SK-N-SH (cell line): ENCODE measurements at regions not wholly inside any gene's neighbourhood (a gene's known extent, or its start where the extent isn't known, plus 50 kb on each side); places are given as distances from the start of the nearest gene placed in this dataset.

Experiments used
- CTCF ChIA-PET: fragments of 300-600, 350-600 bp; formaldehyde crosslinking; extraction: SDS; loops from one replicate; lab custom pipeline; 2021; lab: Yijun Ruan, JAX
- POLR2A ChIA-PET: fragments of 350-600 bp; sonication (Branson Sonifier 250); formaldehyde crosslinking; extraction: SDS; loops from one replicate; lab custom pipeline; 2020; ENCODE audit warnings: antibody characterized with exemption, inconsistent platforms; lab: Yijun Ruan, JAX
- DNase-seq: peaks from one replicate; pipeline ENCODE4 v3.0.0; 2012
- H2AFZ ChIP-seq: fragments of 200-600 bp; sonication (generic); 2 replicates; pipeline ENCODE4 v1.8.1; 2016; ENCODE audit warnings: antibody characterized with exemption, mild to moderate bottlenecking, low read depth
- H3F3A ChIP-seq: fragments of 200-600 bp; sonication (generic); replicated peaks from 2 replicates; pipeline ENCODE3; 2016; ENCODE audit warnings: antibody characterized with exemption, mild to moderate bottlenecking; ENCODE audit not compliant: insufficient read depth
- H3K27ac ChIP-seq, 2 experiments: fragments of 200-500 bp in 1 of 2; fragments of 200-600 bp in 1 of 2; sonication (Bioruptor generic) in 1 of 2; sonication (generic), shearing (Covaris generic) in 1 of 2; 2 replicates each; pipeline versions ENCODE4 v1.5.1 to v1.6.1; 2014 to 2016; ENCODE audit warnings: low read depth in 2 of 2, inconsistent platforms in 1 of 2, low read length in 1 of 2, mild to moderate bottlenecking in 1 of 2, mixed read lengths in 1 of 2
- H3K27me3 ChIP-seq: fragments of 200-600 bp; sonication (generic), shearing (Covaris generic); 2 replicates; pipeline ENCODE4 v1.6.1; 2016; ENCODE audit warnings: mixed run types; ENCODE audit not compliant: insufficient read depth
- H3K36me3 ChIP-seq, 2 experiments: fragments of 200-500 bp in 1 of 2; fragments of 200-600 bp in 1 of 2; sonication (Bioruptor generic) in 1 of 2; sonication (generic) in 1 of 2; replicated peaks in 1 of 2; 2 replicates each; pipeline versions ENCODE3 to v1.5.1; 2014 to 2016; ENCODE audit warnings: low read length in 1 of 2, mild to moderate bottlenecking in 1 of 2; ENCODE audit not compliant: insufficient read depth in 2 of 2, control insufficient read depth in 1 of 2
- H3K4me1 ChIP-seq, 2 experiments: fragments of 200-500 bp in 1 of 2; fragments of 200-600 bp in 1 of 2; sonication (Bioruptor generic) in 1 of 2; sonication (generic), shearing (Covaris generic) in 1 of 2; 2 replicates each; pipeline versions ENCODE4 v1.5.1 to v1.6.1; 2014 to 2016; ENCODE audit warnings: low read depth in 1 of 2, low read length in 1 of 2, mixed run types in 1 of 2; ENCODE audit not compliant: insufficient read depth in 2 of 2, control insufficient read depth in 1 of 2
- H3K4me2 ChIP-seq: fragments of 200-600 bp; sonication (generic), shearing (Covaris generic); 2 replicates; pipeline ENCODE4 v1.6.1; 2017; ENCODE audit warnings: mixed run types
- H3K4me3 ChIP-seq, 2 experiments: fragments of 200-500 bp in 1 of 2; fragments of 200-600 bp in 1 of 2; sonication (Bioruptor generic) in 1 of 2; sonication (generic), shearing (Covaris generic) in 1 of 2; 2 replicates each; pipeline versions ENCODE4 v1.5.1 to v1.8.1; 2014 to 2016; ENCODE audit warnings: low read depth in 2 of 2, inconsistent platforms in 1 of 2, low read length in 1 of 2, mild to moderate bottlenecking in 1 of 2, mixed read lengths in 1 of 2, moderate library complexity in 1 of 2
- H3K79me2 ChIP-seq: fragments of 200-600 bp; sonication (generic); 2 replicates; pipeline ENCODE4 v1.8.1; 2017; ENCODE audit warnings: mild to moderate bottlenecking; ENCODE audit not compliant: insufficient read depth
- H3K9ac ChIP-seq: fragments of 200-600 bp; sonication (generic); 2 replicates; pipeline ENCODE4 v1.6.1; 2017; ENCODE audit warnings: mixed run types
- H3K9me2 ChIP-seq: fragments of 200-600 bp; sonication (generic); 2 replicates; pipeline ENCODE4 v1.6.1; 2017; ENCODE audit warnings: mixed run types
- H3K9me3 ChIP-seq: fragments of 200-600 bp; sonication (generic); 2 replicates; pipeline ENCODE4 v1.6.1; 2017; ENCODE audit warnings: mixed run types, mild to moderate bottlenecking, moderate library complexity
- H4K20me1 ChIP-seq: fragments of 200-600 bp; sonication (generic); 2 replicates; pipeline ENCODE4 v1.6.1; 2017; ENCODE audit warnings: mild to moderate bottlenecking, mixed run types; ENCODE audit not compliant: insufficient read depth
- POLR2AphosphoS5 ChIP-seq: IDR thresholded peaks from 2 replicates; pipeline ENCODE4 v1.6.1; 2012; ENCODE audit warnings: low read depth, low read length
- RFX5 ChIP-seq: IDR thresholded peaks from 2 replicates; pipeline ENCODE4 v1.6.1; 2012; ENCODE audit warnings: mild to moderate bottlenecking, improper control_type of control experiment, low read length
- SIN3A ChIP-seq: IDR thresholded peaks from 2 replicates; pipeline ENCODE4 v1.6.1; 2012; ENCODE audit warnings: low read depth, mild to moderate bottlenecking, low read length, moderate library complexity, borderline replicate concordance
- TCF12 ChIP-seq: IDR thresholded peaks from 2 replicates; pipeline ENCODE4 v1.4.0; 2012
- TEAD4 ChIP-seq: IDR thresholded peaks from 2 replicates; pipeline ENCODE4 v1.4.0; 2012; ENCODE audit warnings: mild to moderate bottlenecking, borderline replicate concordance; ENCODE audit not compliant: insufficient read depth
- WGBS: methylation state at CpG from one replicate; pipeline ENCODE4 v1.1.6; 2017; ENCODE audit warnings: low lambda C conversion rate; 5-methylcytosine and 5-hydroxymethylcytosine counted together
- TF ChIP-seq, protein P1 (sequence below): IDR thresholded peaks from 2 replicates; pipeline ENCODE4; 2012
- TF ChIP-seq, protein P2 (sequence below): fragments of 150-350 bp; IDR thresholded peaks from 2 replicates; pipeline ENCODE4 v1.6.1; 2016; ENCODE audit warnings: mild to moderate bottlenecking, low read depth, low read length
- TF ChIP-seq, protein P3 (sequence below): fragments of 200-600 bp; sonication (generic); IDR thresholded peaks from 2 replicates; pipeline ENCODE4 v1.6.1; 2017; ENCODE audit warnings: antibody characterized with exemption, mild to moderate bottlenecking, moderate library complexity

DNA sequence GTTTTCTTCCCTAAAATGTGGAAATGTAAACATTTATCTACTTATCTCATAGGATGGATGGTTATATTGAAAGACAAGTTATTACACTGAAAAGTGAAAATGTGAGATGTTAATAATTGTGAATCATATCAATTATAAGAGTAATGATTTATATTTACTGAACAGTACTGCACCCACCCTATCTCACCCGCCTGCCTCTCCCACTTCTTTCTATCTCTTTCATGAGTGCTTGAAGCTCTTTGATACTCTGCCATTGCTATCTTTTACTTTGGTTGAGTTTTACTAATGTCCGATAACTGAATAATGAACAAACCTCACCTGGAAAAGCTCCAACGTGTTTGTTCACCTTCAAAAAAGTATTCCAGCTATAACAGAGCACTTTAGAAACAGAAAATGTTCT is 263.0 kb upstream of the UBASH3B start:
- TF ChIP-seq TEAD4, result no peak
- TF ChIP-seq, protein P1, sequence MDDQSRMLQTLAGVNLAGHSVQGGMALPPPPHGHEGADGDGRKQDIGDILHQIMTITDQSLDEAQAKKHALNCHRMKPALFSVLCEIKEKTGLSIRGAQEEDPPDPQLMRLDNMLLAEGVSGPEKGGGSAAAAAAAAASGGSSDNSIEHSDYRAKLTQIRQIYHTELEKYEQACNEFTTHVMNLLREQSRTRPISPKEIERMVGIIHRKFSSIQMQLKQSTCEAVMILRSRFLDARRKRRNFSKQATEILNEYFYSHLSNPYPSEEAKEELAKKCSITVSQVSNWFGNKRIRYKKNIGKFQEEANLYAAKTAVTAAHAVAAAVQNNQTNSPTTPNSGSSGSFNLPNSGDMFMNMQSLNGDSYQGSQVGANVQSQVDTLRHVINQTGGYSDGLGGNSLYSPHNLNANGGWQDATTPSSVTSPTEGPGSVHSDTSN, result no peak
- no peak for TF ChIP-seq TCF12
- TF ChIP-seq, protein P2, sequence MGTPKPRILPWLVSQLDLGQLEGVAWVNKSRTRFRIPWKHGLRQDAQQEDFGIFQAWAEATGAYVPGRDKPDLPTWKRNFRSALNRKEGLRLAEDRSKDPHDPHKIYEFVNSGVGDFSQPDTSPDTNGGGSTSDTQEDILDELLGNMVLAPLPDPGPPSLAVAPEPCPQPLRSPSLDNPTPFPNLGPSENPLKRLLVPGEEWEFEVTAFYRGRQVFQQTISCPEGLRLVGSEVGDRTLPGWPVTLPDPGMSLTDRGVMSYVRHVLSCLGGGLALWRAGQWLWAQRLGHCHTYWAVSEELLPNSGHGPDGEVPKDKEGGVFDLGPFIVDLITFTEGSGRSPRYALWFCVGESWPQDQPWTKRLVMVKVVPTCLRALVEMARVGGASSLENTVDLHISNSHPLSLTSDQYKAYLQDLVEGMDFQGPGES, result no peak
- no peak for TF ChIP-seq POLR2AphosphoS5
- no peak for TF ChIP-seq RFX5
- H4K20me1 ChIP-seq, result no peaks in the 10 kb centered on the region
- no peak overlapping the region for H3K9ac ChIP-seq
- CTCF ChIA-PET, result no interaction called here
- H3K9me2 ChIP-seq, result no peaks in the 10 kb centered on the region
- 44% methylated on average over 3 of the region's 3 CpGs for WGBS
- H3K4me3 ChIP-seq, result no peak overlapping the region
- no peak overlapping the region for H3K27ac ChIP-seq
- no peaks in the 10 kb centered on the region for H3K79me2 ChIP-seq
- H3K4me1 ChIP-seq, result no peaks in the 10 kb centered on the region
- H3F3A ChIP-seq, result no peaks in the 10 kb centered on the region
- no peak overlapping the region for H3K4me2 ChIP-seq
- DNase-seq, result no peak
- no peaks in the 10 kb centered on the region for H3K36me3 ChIP-seq
- no peaks in the 10 kb centered on the region for H3K9me3 ChIP-seq
- POLR2A ChIA-PET, result no interaction called here
- H3K27me3 ChIP-seq, result no peaks in the 10 kb centered on the region
- H2AFZ ChIP-seq, result no peak overlapping the region

DNA sequence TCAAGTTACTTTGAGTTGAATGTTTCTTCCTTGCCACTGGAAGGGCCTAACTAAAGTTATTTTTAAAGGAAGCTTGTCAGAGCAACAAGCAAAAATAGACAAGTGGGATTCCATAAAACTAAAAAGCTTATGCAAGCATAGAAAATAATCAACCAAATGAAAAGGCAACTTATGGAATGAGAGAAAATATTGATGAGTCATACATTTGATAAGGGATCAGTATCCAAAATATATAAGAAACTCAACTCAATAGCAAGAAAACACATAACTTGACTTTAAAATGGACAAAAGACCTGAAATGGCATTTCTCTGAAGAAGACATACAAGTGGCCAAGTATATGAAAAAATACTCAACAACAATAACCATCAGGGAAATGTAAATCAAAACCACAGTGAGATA is 264.5 kb upstream of the UBASH3B start:
- H3K79me2 ChIP-seq, result no peaks in the 10 kb centered on the region
- no peaks in the 10 kb centered on the region for H4K20me1 ChIP-seq
- DNase-seq, result no peak
- ChIA-PET CTCF (no interaction called here), POLR2A (no interaction called here)
- H3K4me3 ChIP-seq, result no peak overlapping the region
- H3K4me2 ChIP-seq, result no peak overlapping the region
- H3K9me3 ChIP-seq, result no peaks in the 10 kb centered on the region
- H2AFZ ChIP-seq, result no peak overlapping the region
- H3K4me1 ChIP-seq, result no peaks in the 10 kb centered on the region
- no peak overlapping the region for H3K9ac ChIP-seq
- no peaks in the 10 kb centered on the region for H3K36me3 ChIP-seq
- H3K27ac ChIP-seq, result no peak overlapping the region
- H3K27me3 ChIP-seq, result no peaks in the 10 kb centered on the region
- no peaks in the 10 kb centered on the region for H3F3A ChIP-seq
- TF ChIP-seq SIN3A (no peak), TCF12 (no peak)
- TF ChIP-seq, protein P2, result no peak
- TF ChIP-seq, protein P3, sequence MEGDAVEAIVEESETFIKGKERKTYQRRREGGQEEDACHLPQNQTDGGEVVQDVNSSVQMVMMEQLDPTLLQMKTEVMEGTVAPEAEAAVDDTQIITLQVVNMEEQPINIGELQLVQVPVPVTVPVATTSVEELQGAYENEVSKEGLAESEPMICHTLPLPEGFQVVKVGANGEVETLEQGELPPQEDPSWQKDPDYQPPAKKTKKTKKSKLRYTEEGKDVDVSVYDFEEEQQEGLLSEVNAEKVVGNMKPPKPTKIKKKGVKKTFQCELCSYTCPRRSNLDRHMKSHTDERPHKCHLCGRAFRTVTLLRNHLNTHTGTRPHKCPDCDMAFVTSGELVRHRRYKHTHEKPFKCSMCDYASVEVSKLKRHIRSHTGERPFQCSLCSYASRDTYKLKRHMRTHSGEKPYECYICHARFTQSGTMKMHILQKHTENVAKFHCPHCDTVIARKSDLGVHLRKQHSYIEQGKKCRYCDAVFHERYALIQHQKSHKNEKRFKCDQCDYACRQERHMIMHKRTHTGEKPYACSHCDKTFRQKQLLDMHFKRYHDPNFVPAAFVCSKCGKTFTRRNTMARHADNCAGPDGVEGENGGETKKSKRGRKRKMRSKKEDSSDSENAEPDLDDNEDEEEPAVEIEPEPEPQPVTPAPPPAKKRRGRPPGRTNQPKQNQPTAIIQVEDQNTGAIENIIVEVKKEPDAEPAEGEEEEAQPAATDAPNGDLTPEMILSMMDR, result no peak
- H3K9me2 ChIP-seq, result no peaks in the 10 kb centered on the region
